Stomach (tissue), 4 donors: ENCODE measurements at regions not wholly inside any gene's neighbourhood (a gene's known extent, or its start where the extent isn't known, plus 50 kb on each side); places are given as distances from the start of the nearest gene placed in this dataset.

Experiments
- CTCF ChIP-seq, 7 experiments: fragments of 450-650 bp in 4 of 7; fragments of 200-600 bp in 3 of 7; sonication (generic) in 3 of 7; IDR thresholded peaks; one replicate each; pipeline ENCODE4 v1.5.1; 2016 to 2019; ENCODE audit warnings: antibody characterized with exemption in 7 of 7, control low read depth in 2 of 7, mild to moderate bottlenecking in 1 of 7
- POLR2AphosphoS5 ChIP-seq, 3 donors: sonication (generic); formaldehyde crosslinking; IDR thresholded peaks; one replicate each; pipeline ENCODE4 v1.6.1; 2016; ENCODE audit warnings: antibody characterized with exemption in 3 of 3

GRCh38 chr10:2893158-2893845 is 174.0 kb upstream of the PFKP start:
- TF ChIP-seq POLR2AphosphoS5 (IDR thresholded peaks at IDR 0.05) (no peak), CTCF (IDR thresholded peaks at IDR 0.05) (no peak)
